Right atrium auricular region (tissue), 2 donors: ENCODE measurements at regions not wholly inside any gene's neighbourhood (a gene's known extent, or its start where the extent isn't known, plus 50 kb on each side); places are given as distances from the start of the nearest gene placed in this dataset.

ENCODE experiments used
- DNase-seq: peaks from one replicate; pipeline ENCODE4 v3.0.0-alpha.2; 2019; ENCODE audit warnings: low spot score
- H3K27ac ChIP-seq, 2 donors: fragments of 200-600 bp; sonication (generic); 1 replicate in 1 of 2; 2 replicates in 1 of 2; pipeline ENCODE4 v1.5.1; 2016 to 2019
- H3K27me3 ChIP-seq, 2 donors: fragments of 200-600 bp; sonication (generic); one replicate each; pipeline versions ENCODE4 v1.5.1 to v1.6.0; 2017 to 2019
- H3K36me3 ChIP-seq: fragments of 200-600 bp; sonication (generic); one replicate; pipeline ENCODE4 v1.5.1; 2016
- H3K4me1 ChIP-seq, 2 donors: fragments of 200-600 bp; sonication (generic); one replicate each; pipeline versions ENCODE4 v1.5.1 to v1.6.0; 2017 to 2019
- H3K4me3 ChIP-seq, 2 donors: fragments of 200-600 bp; sonication (generic); 1 replicate in 1 of 2; 2 replicates in 1 of 2; pipeline ENCODE4 v1.5.1; 2017 to 2019; ENCODE audit warnings: mild to moderate bottlenecking in 1 of 2, moderate library complexity in 1 of 2
- H3K9me3 ChIP-seq, 2 donors: fragments of 200-600 bp; sonication (generic); one replicate each; pipeline ENCODE4 v1.5.1; 2019
- CTCF ChIP-seq, 2 donors: fragments of 200-600 bp; sonication (generic); IDR thresholded peaks; one replicate each; pipeline ENCODE4 v1.5.1; 2019; ENCODE audit warnings: antibody characterized with exemption in 2 of 2

GRCh38 chr5:4363045-4363444, 767.4 kb downstream of the IRX1 start:
- TF ChIP-seq CTCF (IDR thresholded peaks at IDR 0.05), result no peak
- no peaks in the 10 kb centered on the region for H3K36me3 ChIP-seq

GRCh38 chr5:4366628-4367027, 771.0 kb downstream of the IRX1 start:
- DNase-seq, result no peak
- Histone ChIP-seq H3K9me3 (no peaks in the 10 kb centered on the region), H3K27me3 (no peaks in the 10 kb centered on the region), H3K36me3 (no peaks in the 10 kb centered on the region), H3K4me1 (no peaks in the 10 kb centered on the region), H3K27ac (no peak overlapping the region), H3K4me3 (no peak overlapping the region)
- no peak for TF ChIP-seq CTCF (IDR thresholded peaks at IDR 0.05)

More at GRCh38 chr5:4363045-4363444, 767.4 kb downstream of the IRX1 start:
- DNase-seq, result no peak
- Histone ChIP-seq H3K4me3 (no peak overlapping the region), H3K27ac (no peak overlapping the region), H3K9me3 (no peaks in the 10 kb centered on the region), H3K4me1 (no peaks in the 10 kb centered on the region), H3K27me3 (no peaks in the 10 kb centered on the region)

GRCh38 chr5:4370218-4370617, 769.9 kb upstream of the ADAMTS16 start:
- Histone ChIP-seq H3K9me3 (no peaks in the 10 kb centered on the region), H3K27ac (no peak overlapping the region), H3K4me3 (no peak overlapping the region), H3K4me1 (no peaks in the 10 kb centered on the region), H3K27me3 (no peaks in the 10 kb centered on the region), H3K36me3 (no peaks in the 10 kb centered on the region)
- DNase-seq, result no peak
- TF ChIP-seq CTCF (IDR thresholded peaks at IDR 0.05), result no peak

- Histone ChIP-seq H3K4me1 (no peaks in the 10 kb centered on the region), H3K27ac (no peak overlapping the region), H3K4me3 (no peak overlapping the region), H3K9me3 (no peaks in the 10 kb centered on the region), H3K27me3 (no peaks in the 10 kb centered on the region), H3K36me3 (no peaks in the 10 kb centered on the region)
- TF ChIP-seq CTCF (IDR thresholded peaks at IDR 0.05), result no peak
- DNase-seq, result no peak
Measured at GRCh38 chr5:4372481-4372880, 767.6 kb upstream of the ADAMTS16 start.

GRCh38 chr5:4373051-4373820, 766.9 kb upstream of the ADAMTS16 start:
- no peak overlapping the region for H3K27ac ChIP-seq
- no peak for TF ChIP-seq CTCF (IDR thresholded peaks at IDR 0.05)
- H3K4me3 ChIP-seq, result no peak overlapping the region
- DNase-seq, result no peak
- H3K4me1 ChIP-seq, result no peaks in the 10 kb centered on the region
- no peaks in the 10 kb centered on the region for H3K36me3 ChIP-seq
- no peaks in the 10 kb centered on the region for H3K9me3 ChIP-seq
- no peaks in the 10 kb centered on the region for H3K27me3 ChIP-seq

GRCh38 chr5:4374866-4375265, 765.3 kb upstream of the ADAMTS16 start:
- no peaks in the 10 kb centered on the region for H3K4me1 ChIP-seq
- no peaks in the 10 kb centered on the region for H3K36me3 ChIP-seq
- no peaks in the 10 kb centered on the region for H3K27me3 ChIP-seq
- H3K9me3 ChIP-seq, result no peaks in the 10 kb centered on the region
- no peak for TF ChIP-seq CTCF (IDR thresholded peaks at IDR 0.05)
- DNase-seq, result no peak
- no peak overlapping the region for H3K27ac ChIP-seq
- no peak overlapping the region for H3K4me3 ChIP-seq
